GM19372 (cell line): ENCODE measurements at regions not wholly inside any gene's neighbourhood (a gene's known extent, or its start where the extent isn't known, plus 50 kb on each side); places are given as distances from the start of the nearest gene placed in this dataset.

ENCODE experiments used
- ATAC-seq: cut with Tn5 transposase; IDR thresholded peaks from one replicate; pipeline ENCODE4 v1.9.1; 2021; ENCODE audit warnings: mild to moderate bottlenecking, low read depth, moderate library complexity; ENCODE audit not compliant: unreplicated experiment

- ATAC-seq, result no peak
Measured at GRCh38 chr10:29099415-29099814, 189.5 kb upstream of the LYZL1 start.

- no peak for ATAC-seq
Measured at GRCh38 chr10:29100505-29100904, 188.4 kb upstream of the LYZL1 start.

DNA sequence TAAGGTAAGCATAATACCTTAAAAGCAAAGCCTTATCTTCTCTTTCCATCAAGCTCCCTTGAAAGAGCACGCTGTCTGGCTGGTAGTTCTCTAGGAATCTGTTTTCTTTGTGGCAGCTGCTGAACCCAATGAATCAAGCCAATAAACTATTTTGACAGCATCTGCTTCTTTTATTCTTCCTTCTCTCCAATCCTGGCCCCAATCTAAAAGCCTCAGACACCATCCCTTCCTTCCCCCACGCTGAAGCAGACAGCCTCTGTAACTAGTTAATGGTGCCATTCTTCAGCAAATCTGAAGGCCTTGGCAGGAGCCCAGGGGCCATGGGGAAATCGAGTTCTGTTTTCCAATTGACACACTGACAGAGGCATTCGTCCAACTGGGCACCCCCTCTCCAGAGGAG is 186.6 kb upstream of the LYZL1 start:
- no peak for ATAC-seq

DNA sequence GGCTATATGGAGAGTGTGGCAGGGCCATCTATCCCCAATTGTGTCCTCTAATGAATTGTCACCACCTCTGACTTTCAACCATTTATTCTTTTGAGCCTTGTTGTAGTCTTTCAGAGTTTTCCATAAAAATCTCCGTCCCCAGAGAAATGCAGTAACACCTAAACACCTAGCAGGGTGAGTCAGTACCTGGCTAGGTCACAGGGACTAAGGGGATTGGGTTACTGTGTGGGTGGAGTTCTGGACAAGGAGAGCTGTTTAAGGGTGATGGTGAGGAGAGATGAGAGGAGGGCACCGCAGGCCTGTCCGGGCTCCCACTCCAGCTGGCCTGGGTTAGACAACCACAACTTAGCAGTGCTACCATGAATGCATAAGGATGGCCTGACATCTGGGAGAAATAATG is 186.2 kb upstream of the LYZL1 start:
- no peak for ATAC-seq

GRCh38 chr10:29104661-29105399 is 184.0 kb upstream of the LYZL1 start:
- no peak for ATAC-seq

- ATAC-seq, result no peak
Measured at GRCh38 chr10:29105516-29106215, 183.2 kb upstream of the LYZL1 start.

DNA sequence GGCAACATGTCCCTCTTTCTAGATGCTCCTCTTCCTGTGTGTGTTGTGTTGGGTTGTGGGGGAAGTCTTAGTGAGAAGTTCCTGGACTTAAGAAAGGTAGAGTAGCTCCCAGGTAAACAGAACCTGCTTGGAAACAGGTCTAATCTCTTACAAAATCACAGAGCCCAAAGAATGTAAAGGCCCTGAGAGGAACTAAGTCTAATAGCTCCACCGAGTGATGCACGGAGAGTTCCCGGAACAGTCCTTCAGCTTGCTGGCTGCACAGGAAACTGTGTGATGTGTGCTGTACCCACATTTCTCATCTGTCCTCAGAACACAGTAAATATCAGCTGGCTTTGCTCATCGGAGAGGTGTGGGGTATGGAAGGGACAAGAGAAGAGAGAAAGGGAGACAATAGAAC is 182.6 kb upstream of the LYZL1 start:
- no peak for ATAC-seq

DNA sequence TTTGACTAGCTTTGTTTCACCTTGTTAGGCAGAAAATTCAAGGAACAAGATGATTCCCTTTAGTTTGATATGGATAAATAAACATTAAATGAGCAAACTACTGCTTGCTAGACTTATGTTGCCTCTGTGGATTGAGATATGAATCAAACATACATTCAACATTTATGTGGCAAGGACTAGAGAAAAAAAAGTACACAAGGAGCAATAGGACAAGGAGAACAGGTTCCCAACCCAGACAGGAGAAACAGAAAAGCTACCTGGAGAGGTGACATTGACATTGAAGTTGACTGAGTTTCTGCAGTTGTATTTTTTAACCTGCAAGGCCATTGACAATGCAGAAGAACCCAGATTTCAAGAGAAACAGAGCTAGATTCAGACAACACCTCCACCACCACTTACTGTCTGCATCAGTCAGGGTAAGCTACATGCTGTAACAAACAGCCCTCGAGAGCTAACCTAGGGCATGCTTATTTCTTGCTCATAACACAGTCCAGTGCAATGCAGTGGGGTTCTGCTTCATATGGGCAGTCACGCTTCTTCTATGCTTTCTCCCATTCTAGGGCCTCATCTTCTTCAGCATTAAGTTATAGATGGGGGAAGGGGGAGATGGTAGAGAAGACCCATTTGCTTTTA is 180.9 kb upstream of the LYZL1 start:
- no peak for ATAC-seq

DNA sequence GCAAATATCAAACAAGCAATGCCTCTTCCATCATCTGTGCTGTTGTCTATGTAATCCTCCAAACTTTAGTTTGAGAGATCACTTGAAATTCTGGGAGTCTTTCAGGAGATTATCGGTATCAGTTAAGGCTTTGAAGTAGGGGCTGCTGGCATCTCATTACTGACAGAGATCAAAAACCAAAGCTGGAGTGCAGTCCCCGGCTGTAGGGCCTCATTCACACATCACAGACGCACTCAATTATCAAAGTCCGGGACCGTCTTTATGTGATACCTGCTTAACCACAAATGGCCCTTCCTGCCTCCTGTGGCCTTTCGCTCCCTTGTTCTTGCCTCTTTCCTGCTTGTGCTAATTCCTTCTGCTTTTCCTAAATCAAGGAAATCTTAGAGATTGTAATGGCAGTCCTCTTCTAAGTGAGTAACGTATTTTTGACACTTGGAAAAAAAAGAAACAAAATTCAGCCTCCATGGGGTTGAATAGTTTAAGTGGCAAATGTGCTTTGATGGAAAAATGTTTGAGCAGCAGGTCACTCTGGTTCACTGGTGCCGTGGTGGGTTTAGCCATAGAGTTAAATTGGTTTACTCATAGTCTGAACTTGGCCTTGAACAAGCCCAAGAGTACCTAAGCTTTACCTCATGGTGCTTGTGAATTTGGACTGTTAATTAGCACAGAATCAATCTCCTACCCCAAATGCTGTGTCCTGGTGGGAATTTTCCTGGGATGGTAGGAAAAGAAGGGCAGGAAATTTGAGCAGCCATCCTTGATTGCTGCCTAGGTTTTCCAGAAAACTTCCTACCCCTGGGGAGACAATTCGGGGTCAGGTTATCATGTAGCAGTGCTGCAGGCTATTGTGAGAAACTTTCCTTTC is 178.9 kb upstream of the LYZL1 start:
- no peak for ATAC-seq

DNA sequence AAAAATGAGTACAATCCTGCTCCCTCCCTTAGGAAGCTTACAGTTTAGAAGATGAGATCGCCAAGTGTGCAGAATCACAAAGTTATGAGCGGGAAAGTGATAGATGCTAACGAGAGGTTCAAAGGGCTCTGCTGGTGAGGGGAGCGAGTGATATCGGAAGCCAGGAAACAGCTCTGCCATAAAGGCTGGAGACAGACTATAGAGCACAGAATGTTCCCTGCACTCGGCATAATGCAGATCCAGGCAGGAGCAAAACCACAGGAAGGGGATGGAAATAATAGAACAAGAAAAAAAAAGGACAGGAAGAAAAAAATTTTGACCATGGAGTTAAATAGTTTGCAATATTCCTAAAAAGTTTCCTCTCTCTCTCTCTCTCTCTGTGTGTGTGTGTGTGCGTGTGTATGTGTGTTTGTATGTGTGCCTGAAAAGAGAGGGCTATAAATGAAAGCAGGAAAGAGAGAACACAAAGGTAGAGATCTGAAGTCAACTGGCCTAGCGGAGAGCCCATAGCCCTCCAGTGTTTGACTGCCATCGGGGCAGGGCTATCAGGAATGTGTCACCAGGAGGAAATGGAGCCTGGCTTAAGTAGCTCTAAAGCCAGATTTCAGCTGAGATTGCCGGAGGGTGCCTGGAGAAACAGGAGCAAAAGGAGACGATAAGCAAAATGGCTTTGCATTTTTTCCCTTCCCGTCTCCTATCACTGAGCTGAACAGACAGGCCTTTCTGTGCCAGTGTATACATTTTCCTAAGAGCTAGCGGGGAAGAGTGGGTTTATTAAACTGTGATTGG is 175.8 kb upstream of the LYZL1 start:
- no peak for ATAC-seq

- ATAC-seq, result no peak
Measured at GRCh38 chr10:29113616-29113945, 175.3 kb upstream of the LYZL1 start.

- ATAC-seq, result no peak
Measured at GRCh38 chr10:29114141-29114540, 174.7 kb upstream of the LYZL1 start.

GRCh38 chr10:29117781-29118180 is 171.1 kb upstream of the LYZL1 start:
- no peak for ATAC-seq

DNA sequence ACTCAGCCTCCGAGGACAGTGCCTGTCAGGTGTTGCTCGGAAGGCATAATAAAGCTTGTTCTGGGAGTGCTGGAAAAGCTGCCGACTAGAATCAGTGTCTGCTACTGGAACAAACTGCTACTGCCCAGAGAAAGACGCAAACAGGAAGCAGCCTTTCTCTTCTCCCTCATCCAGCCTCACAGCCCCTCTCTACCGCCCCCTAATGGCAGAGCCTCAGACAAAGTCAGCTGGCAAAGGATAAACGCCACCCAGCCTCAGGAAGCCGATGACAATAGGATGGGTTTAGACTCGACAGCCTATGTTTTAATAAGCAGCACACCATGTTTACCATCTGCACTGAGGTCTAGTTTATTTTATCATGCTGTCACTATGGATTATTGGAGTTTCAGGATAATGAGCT is 169.5 kb upstream of the LYZL1 start:
- no peak for ATAC-seq

GRCh38 chr10:29120216-29120615 is 168.7 kb upstream of the LYZL1 start:
- ATAC-seq, result no peak

DNA sequence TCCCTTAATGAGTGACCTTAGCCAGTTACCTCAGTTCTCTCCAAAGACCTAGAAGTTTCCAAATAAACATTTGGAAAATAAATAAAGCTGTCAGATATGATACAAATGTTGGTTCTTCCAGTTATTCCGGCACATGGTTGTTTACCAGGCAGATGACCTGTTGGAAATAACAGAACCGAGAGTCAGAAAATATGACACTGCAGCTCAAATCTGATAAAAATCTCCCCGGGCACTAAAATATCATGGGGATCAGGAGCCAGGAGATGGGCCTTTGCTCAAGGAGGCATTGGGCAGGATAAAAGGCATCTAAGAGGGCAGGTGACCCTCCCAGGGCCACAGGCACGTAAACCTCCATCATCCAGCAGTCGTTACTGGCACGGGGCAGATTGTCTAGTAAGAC is 164.0 kb upstream of the LYZL1 start:
- no peak for ATAC-seq

DNA sequence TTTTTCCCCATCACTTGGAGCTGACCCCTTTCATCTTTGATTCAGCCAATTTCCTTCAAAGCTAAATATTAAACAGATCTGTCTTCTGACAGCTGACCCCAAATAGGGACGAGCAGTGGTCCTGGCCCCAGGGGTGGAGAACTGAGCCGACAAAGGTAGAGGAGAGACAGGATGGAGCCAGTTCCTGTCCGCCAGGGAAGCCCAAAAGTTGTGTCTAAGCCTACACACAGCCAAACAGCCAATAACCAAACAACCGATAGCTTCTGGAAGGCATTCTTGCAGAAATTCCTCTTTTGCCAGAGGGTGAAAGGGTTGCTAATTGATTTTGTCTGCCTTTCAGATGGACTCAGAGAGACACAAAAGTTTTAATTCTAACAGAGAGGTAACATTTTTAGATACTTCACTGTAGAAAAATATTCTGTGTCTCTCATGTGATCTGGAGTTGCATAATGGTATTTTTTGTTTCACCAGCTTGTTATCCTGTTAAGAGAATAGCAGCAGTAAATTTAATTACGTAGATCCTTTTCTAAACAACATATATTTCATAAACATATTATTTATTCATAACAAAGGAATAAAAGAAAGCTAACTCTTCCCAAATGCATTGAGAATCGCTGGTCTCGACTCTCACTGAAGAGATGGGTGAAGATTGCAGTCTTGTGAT is 161.7 kb upstream of the LYZL1 start:
- no peak for ATAC-seq

- no peak for ATAC-seq
Measured at GRCh38 chr10:29127731-29128130, 161.1 kb upstream of the LYZL1 start.

GRCh38 chr10:29130190-29130673 is 158.6 kb upstream of the LYZL1 start:
- no peak for ATAC-seq
